Esophagus squamous epithelium (tissue), 5 donors: ENCODE measurements at regions not wholly inside any gene's neighbourhood (a gene's known extent, or its start where the extent isn't known, plus 50 kb on each side); places are given as distances from the start of the nearest gene placed in this dataset.
"Not testable (repeated sequence)": the region's sequence is repeated elsewhere in the genome, so short reads cannot be mapped to it uniquely, and the experiment has no call there.

Experiments used
- DNase-seq: peaks from one replicate; lab custom pipeline; 2025; lab: John Stamatoyannopoulos, UW
- H3K27ac ChIP-seq, 4 donors: fragments of 200-600 bp; sonication (generic); one replicate each; pipeline ENCODE4 v1.5.1; 2016 to 2019; ENCODE audit warnings: mild to moderate bottlenecking in 1 of 4
- H3K27me3 ChIP-seq, 4 donors: fragments of 200-600 bp; sonication (generic); 1 replicate in 3 of 4; 2 replicates in 1 of 4; pipeline versions ENCODE4 v1.5.1 to v1.6.0; 2017 to 2021; ENCODE audit warnings: antibody characterized with exemption in 1 of 4
- H3K36me3 ChIP-seq, 3 donors: fragments of 200-600 bp; sonication (generic); one replicate each; pipeline ENCODE4 v1.5.1; 2016 to 2019
- H3K4me1 ChIP-seq, 3 donors: fragments of 200-600 bp; sonication (generic); one replicate each; pipeline ENCODE4 v1.5.1; 2017 to 2019
- H3K4me3 ChIP-seq, 4 donors: fragments of 200-600 bp; sonication (generic); 1 replicate in 3 of 4; 2 replicates in 1 of 4; pipeline ENCODE4 v1.5.1; 2016 to 2019; ENCODE audit warnings: mild to moderate bottlenecking in 2 of 4, moderate library complexity in 1 of 4
- H3K9me3 ChIP-seq, 3 donors: fragments of 200-600 bp; sonication (generic); one replicate each; pipeline ENCODE4 v1.5.1; 2016 to 2019
- CTCF ChIP-seq, 6 experiments: fragments of 450-650 bp in 4 of 6; fragments of 200-600 bp in 2 of 6; sonication (generic) in 2 of 6; IDR thresholded peaks; one replicate each; pipeline ENCODE4 v1.5.1; 2016 to 2019; ENCODE audit warnings: antibody characterized with exemption in 6 of 6, mild to moderate bottlenecking in 4 of 6, moderate library complexity in 4 of 6
- POLR2A ChIP-seq, 4 donors: fragments of 450-650 bp; IDR thresholded peaks; one replicate each; pipeline ENCODE4 v1.6.1; 2017; ENCODE audit warnings: antibody characterized with exemption in 4 of 4, mild to moderate bottlenecking in 4 of 4, moderate library complexity in 3 of 4
- WGBS, 2 donors: methylation state at CpG; one replicate each; pipeline ENCODE4 v1.1.5; 2018; 5-methylcytosine and 5-hydroxymethylcytosine counted together
- intact Hi-C: fragments of 100-400 bp; cut with DNase I; formaldehyde crosslinking; loops from one replicate; pipeline ENCODE4 v1.15.0; 2022
- donor health status: DM: yes; HTN: yes; CAD: no.

- H3K4me1 ChIP-seq, result peaks cover 0 to 18% (median 0%) of the 10 kb centered on the region in 3 donors
- WGBS, 2 donors, result 38 to 51% methylated on average over 4 of the region's 4 CpGs
- no peak overlapping the region for H3K4me3 ChIP-seq
- H3K9me3 ChIP-seq, result no peaks in the 10 kb centered on the region
- no peak for DNase-seq
- TF ChIP-seq POLR2A (IDR thresholded peaks at IDR 0.05) (no peak), CTCF (IDR thresholded peaks at IDR 0.05) (no peak)
- intact Hi-C loops, result no loop called here
- H3K27ac ChIP-seq, result no peak overlapping the region
- no peaks in the 10 kb centered on the region for H3K36me3 ChIP-seq
- H3K27me3 ChIP-seq, result no peaks in the 10 kb centered on the region
Measured at GRCh38 chr10:120098232-120098930, 205.9 kb downstream of the SEC23IP start.

- Histone ChIP-seq H3K36me3 (no peaks in the 10 kb centered on the region), H3K4me1 (no peaks in the 10 kb centered on the region), H3K9me3 (no peaks in the 10 kb centered on the region), H3K4me3 (no peak overlapping the region), H3K27me3 (no peaks in the 10 kb centered on the region), H3K27ac (no peak overlapping the region)
- no peak for TF ChIP-seq CTCF (IDR thresholded peaks at IDR 0.05)
- TF ChIP-seq POLR2A (IDR thresholded peaks at IDR 0.05), result no peak
- WGBS, 2 donors, result 70 to 77% methylated on average over 8 to 9 of the region's 10 CpGs
- DNase-seq, result no peak
- intact Hi-C loops, result no loop called here
Measured at GRCh38 chr10:120103738-120104560, 211.4 kb downstream of the SEC23IP start.

- 47 to 48% methylated on average over 2 of the region's 2 CpGs for WGBS, 2 donors
- Histone ChIP-seq H3K9me3 (no peaks in the 10 kb centered on the region), H3K4me1 (no peaks in the 10 kb centered on the region), H3K27ac (no peak overlapping the region), H3K27me3 (no peaks in the 10 kb centered on the region), H3K4me3 (no peak overlapping the region), H3K36me3 (no peaks in the 10 kb centered on the region)
- no peak for TF ChIP-seq CTCF (IDR thresholded peaks at IDR 0.05)
- TF ChIP-seq POLR2A (IDR thresholded peaks at IDR 0.05), result no peak
- no peak for DNase-seq
- intact Hi-C loops, result no loop called here
Measured at GRCh38 chr10:120105001-120105400, 212.5 kb downstream of the SEC23IP start.

- TF ChIP-seq CTCF (IDR thresholded peaks at IDR 0.05), result no peak
- no peak for TF ChIP-seq POLR2A (IDR thresholded peaks at IDR 0.05)
- 80 to 89% methylated on average over 1 of the region's 1 CpG for WGBS, 2 donors
Measured at GRCh38 chr10:120105492-120105891, 213.0 kb downstream of the SEC23IP start.

GRCh38 chr10:120108916-120109315 lies 216.4 kb downstream of the SEC23IP start:
- H3K36me3 ChIP-seq, result no peaks in the 10 kb centered on the region
- DNase-seq, result no peak
- WGBS, 2 donors, result 74 to 76% methylated on average over 3 of the region's 3 CpGs
- TF ChIP-seq CTCF (IDR thresholded peaks at IDR 0.05) (no peak), POLR2A (IDR thresholded peaks at IDR 0.05) (no peak)
- no peaks in the 10 kb centered on the region for H3K4me1 ChIP-seq
- no peak overlapping the region for H3K4me3 ChIP-seq
- H3K9me3 ChIP-seq, result no peaks in the 10 kb centered on the region
- H3K27me3 ChIP-seq, result no peaks in the 10 kb centered on the region
- no peak overlapping the region for H3K27ac ChIP-seq
- intact Hi-C loops, result no loop called here

More at GRCh38 chr10:120105492-120105891, 213.0 kb downstream of the SEC23IP start:
- H3K27ac ChIP-seq, result no peak overlapping the region
- H3K36me3 ChIP-seq, result no peaks in the 10 kb centered on the region
- no peak overlapping the region for H3K4me3 ChIP-seq
- no peaks in the 10 kb centered on the region for H3K4me1 ChIP-seq
- no peak for DNase-seq
- intact Hi-C loops, result no loop called here
- H3K27me3 ChIP-seq, result no peaks in the 10 kb centered on the region
- no peaks in the 10 kb centered on the region for H3K9me3 ChIP-seq

- H3K4me1 ChIP-seq, H3K4me3 ChIP-seq, H3K36me3 ChIP-seq, H3K9me3 ChIP-seq, intact Hi-C loops, H3K27me3 ChIP-seq, H3K27ac ChIP-seq, DNase-seq: not testable (repeated sequence)
- 74 to 80% methylated on average over 2 to 4 of the region's 4 CpGs for WGBS, 2 donors
Measured at GRCh38 chr10:120109725-120110124, 217.2 kb downstream of the SEC23IP start.
